Jurkat, Clone E6-1 (cell line): ENCODE measurements at regions not wholly inside any gene's neighbourhood (a gene's known extent, or its start where the extent isn't known, plus 50 kb on each side); places are given as distances from the start of the nearest gene placed in this dataset.
"Not testable (repeated sequence)": the region's sequence is repeated elsewhere in the genome, so short reads cannot be mapped to it uniquely, and the experiment has no call there.

ENCODE experiments used
- DNase-seq: peaks from one replicate; pipeline ENCODE4 v3.0.0-alpha.2; 2011; ENCODE audit warnings: low read depth, low spot score
- H3K4me3 ChIP-seq: 2 replicates; pipeline ENCODE4 v1.5.1; 2011; ENCODE audit warnings: mild to moderate bottlenecking, low read length, control low read depth, moderate library complexity

DNA sequence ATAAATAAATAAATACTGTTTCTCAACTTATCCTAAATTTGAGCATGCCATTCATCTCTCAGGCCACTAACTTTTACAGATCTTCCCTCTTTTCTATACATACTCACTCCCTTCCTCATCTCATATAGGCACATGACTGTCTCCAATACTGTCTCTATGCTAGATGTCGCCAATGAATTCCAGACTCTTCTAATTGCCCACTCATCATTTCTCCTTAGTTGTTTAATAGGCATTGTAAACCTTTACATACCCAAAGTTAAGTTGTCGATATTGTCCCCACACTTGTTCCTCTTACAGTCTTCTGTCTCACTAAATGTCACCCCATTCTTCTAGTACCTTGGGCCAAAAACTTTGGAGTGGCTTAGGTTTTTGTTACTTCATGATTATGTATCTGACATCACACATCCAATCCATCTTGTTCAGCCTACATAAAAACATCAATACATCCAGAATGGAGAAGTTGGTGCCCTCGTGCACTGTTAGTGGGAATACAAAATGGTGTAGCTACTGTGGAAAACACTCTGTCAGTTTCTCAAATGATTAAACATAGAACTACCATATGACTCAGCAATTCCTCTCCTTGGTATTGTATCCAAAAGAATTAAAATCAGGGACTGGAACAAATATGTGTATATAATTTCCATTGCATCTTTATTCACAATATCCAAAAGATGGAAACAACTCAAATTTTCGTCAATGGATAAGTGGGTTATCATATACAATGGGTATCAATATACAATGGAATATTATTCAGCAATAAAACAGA lies 935.1 kb downstream of the SLC4A3 start:
- no peak overlapping the region for H3K4me3 ChIP-seq
- no peak for DNase-seq

- no peak overlapping the region for H3K4me3 ChIP-seq
- DNase-seq = no peak
Measured at GRCh38 chr2:220568296-220568695, 940.9 kb downstream of the SLC4A3 start.

DNA sequence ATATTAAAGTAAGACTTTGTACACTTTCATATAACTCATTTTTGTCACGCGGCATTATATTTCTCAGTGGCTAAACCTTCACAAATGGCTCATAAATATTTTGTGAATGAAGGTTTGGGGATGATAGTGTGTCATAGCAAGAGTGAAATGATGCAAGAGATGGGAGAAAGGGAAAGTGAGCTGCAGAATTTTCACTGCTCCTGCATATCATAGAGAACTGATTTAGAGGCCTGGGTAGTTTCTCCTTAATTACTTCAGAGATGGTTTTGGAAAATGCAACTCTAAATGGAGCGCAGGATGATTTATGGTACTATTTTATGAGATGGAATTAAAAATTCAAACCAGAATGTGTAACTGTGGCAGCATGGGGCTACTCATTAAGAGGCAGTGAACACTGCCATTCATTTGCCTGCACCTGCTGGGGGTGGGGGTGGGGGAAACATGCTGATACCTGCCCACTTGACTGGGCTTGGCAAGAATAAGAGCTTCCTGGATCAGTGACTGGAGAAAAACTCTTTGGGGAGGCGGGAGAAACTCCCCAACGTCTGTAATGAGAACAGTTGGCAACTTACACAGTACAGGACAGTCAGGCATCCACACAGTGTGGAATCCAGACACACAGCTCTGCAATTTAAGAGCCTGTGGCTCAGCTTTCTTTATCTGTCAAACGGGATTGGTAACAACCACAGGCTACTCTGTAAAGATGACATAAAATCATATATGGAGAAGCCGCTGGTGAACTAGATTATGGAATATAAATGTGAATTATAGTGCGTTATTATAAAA lies 941.9 kb downstream of the SLC4A3 start:
- H3K4me3 ChIP-seq = no peak overlapping the region
- DNase-seq = no peak

DNA sequence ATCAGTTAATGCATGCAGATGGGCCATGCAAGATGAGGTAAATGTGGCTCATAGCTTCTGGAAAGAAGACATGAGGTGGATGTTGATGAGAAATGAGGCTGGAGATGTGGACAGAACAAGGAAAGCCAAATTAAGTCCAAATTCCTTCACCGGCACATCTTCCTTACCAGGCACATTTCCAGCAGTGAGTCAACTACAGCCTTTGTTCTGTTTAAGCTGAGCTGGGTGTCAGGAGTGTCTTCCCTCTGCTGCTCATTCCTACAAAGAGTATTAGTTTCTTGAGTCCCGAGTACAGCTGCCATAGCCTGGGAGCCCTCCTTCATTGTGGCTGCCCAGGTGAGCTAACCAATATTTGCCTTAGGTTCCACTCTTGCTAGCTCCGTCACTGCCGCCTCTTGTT lies 945.0 kb downstream of the SLC4A3 start:
- no peak overlapping the region for H3K4me3 ChIP-seq
- DNase-seq = no peak

DNA sequence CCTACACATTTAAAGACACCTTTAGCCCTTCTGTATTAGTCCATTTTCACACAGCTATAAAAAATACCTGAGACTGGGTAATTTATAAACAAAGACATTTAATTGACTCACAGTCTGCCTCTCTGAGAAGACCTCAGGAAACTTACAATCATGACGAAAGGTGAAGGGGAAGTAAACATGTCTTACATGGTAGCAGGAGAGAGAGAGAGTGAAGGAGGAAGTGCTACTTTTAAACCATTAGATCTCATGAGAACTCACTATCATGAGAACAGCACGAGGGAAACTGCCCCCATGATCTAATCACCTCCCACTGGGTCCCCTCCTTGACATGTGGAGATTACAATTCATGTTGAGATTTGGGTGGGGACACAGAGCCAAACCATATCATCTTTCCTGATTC lies 946.6 kb downstream of the SLC4A3 start:
- H3K4me3 ChIP-seq = no peak overlapping the region
- no peak for DNase-seq

- peak; percentile 28 for DNase-seq
- H3K4me3 ChIP-seq = no peak overlapping the region
Measured at GRCh38 chr2:220575963-220576362, 948.5 kb downstream of the SLC4A3 start.

GRCh38 chr2:220579452-220579851 lies 952.0 kb downstream of the SLC4A3 start:
- no peak for DNase-seq

DNA sequence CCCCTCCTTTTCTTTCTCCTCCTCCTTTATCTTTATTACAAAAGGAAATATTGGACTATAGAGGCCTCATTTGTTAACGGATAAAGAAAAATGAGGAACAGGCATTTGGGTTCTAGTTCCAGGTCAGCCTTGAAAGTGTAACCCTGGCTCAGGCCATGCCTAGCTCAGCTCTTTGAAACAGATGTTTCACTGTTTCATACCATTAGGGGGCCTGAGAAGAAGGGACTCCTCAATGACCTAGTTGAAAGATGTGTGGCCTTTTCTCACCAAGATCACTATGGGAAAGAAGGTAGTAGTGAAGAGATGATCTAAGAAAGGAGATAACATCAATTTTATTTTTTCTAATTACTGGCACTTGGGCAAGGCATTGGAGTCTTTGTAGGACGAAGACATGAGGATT lies 952.7 kb downstream of the SLC4A3 start:
- no peak for DNase-seq
- H3K4me3 ChIP-seq = no peak overlapping the region

More at GRCh38 chr2:220579452-220579851, 952.0 kb downstream of the SLC4A3 start:
- no peak overlapping the region for H3K4me3 ChIP-seq

- no peak overlapping the region for H3K4me3 ChIP-seq
- no peak for DNase-seq
Measured at GRCh38 chr2:220583725-220584124, 956.3 kb downstream of the SLC4A3 start.

DNA sequence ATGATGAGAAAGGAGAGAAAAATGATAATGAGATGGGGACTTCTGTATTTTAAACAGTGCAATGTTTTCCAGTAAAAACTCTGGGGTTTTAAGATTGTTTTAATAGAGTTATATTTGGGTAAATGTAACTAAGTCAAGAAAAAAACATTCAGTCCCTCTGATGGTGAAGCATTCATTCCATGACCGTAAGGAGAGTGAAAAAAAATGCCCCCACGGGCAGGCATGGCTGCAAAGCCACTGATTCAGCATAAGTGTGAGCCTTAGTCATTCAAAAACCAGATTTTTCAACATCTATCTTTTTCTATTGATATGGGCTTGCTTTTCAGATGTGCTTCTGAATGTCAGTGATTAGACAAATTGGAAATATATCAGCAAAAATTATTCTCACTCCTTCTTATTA lies 957.8 kb downstream of the SLC4A3 start:
- no peak for DNase-seq
- no peak overlapping the region for H3K4me3 ChIP-seq

DNA sequence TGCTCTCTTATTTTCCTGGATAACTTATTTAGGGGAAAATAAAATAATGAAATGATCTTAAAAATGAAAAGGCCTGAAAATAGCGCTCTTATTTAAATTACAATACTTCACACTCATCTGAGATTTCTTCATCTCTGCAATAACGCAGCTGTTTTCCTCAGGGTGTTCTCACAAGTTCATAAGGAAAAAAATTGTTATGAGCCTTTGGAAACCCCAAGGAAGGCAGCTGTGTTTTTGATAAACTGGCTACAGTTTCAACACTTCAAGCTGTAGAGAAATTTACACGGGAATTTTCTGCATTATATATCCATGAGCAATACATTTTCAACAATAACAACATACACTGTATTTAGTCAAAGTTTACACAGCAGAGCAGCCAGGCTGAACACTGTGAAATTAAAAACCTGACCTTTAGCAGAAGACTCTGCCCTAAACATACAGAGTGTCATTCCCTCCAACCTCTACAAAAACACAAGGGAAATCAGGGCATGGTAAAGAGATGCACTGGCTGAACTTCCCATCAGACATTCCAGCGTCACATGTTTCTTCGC lies 959.6 kb downstream of the SLC4A3 start:
- no peak for DNase-seq
- H3K4me3 ChIP-seq = no peak overlapping the region

DNA sequence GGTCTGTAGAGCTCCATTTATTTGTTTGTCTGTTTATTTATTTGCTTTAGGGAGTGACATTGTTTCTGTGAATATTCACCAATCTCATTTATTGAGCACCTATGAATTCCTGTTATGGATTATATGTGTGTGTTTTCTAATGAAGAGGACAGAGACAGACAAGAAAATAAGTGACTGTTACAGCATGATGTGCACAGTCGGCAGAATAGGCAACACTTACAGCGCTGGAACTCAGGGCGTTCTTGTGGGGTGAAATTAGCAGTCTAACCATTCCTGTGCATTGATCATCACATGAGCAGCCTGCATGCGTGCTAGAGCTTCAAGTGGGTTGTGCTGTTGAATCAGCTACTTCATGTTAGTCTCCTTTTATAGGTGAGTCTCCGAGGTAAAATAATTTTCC lies 960.7 kb downstream of the SLC4A3 start:
- DNase-seq = no peak
- no peak overlapping the region for H3K4me3 ChIP-seq

DNA sequence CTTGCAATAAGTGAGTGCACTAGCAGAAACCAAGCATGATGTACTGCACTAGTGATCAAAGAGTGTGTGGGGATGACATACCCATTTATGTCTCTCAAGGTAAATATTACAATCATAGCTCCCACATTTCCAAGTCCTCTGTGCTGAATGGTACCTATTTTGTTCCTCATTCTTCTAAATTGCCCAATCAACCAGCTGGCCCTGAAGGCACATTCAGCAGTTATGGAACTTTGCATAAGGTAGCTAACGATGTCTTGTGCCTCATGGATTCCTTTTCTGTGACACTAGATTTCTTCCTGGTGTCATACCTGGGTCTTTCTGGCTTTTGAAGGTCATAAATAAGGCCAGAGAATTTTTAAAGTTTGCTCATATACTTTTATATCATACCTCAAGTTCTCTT lies 963.0 kb downstream of the SLC4A3 start:
- no peak for DNase-seq
- no peak overlapping the region for H3K4me3 ChIP-seq

- no peak overlapping the region for H3K4me3 ChIP-seq
- no peak for DNase-seq
Measured at GRCh38 chr2:220593526-220593925, 966.1 kb downstream of the SLC4A3 start.

- H3K4me3 ChIP-seq = no peak overlapping the region
- no peak for DNase-seq
Measured at GRCh38 chr2:220601674-220602073, 970.4 kb downstream of the EPHA4 start.

DNA sequence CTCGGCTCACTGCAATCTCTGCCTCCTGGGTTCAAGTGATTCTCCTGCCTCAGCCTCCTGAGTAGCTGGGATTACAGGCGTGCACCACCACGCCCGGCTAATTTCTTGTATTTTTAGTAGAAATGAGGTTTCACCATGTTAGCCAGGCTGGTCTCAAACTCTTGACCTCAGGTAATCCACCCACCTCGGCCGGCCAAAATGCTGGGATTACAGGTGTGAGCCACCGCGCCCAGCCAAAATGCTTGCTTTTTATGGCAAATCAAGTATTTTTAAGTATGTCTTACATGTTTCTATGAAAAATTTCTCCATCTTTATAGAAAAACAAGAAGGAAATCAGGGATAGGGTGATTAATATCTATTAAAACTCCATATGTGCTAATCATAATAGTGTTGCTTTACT lies 959.1 kb downstream of the EPHA4 start:
- not testable (repeated sequence) for DNase-seq, H3K4me3 ChIP-seq

GRCh38 chr2:220614064-220614463 lies 958.0 kb downstream of the EPHA4 start:
- no peak overlapping the region for H3K4me3 ChIP-seq
- no peak for DNase-seq

GRCh38 chr2:220619525-220620220 lies 952.4 kb downstream of the EPHA4 start:
- DNase-seq = no peak
- H3K4me3 ChIP-seq = no peak overlapping the region

DNA sequence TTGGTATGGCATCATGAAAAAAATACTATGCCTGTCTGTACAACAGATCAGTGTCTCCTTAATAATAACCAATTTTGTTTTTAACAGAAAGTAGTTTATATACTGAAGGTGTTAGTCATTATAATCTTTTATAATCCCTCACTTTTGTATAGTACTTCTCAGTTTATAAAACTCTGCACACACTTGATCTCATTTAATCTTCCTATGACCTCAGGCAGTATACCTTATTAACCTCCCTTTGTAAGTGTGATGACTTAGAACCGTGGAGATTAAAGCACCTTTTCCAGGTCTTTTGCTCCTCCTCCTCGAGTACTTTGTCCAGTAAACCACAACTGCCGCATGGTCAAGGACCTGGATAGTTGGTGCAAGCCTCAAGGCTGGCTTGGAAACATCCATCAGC lies 945.5 kb downstream of the EPHA4 start:
- DNase-seq = no peak

GRCh38 chr2:220628252-220628651 lies 943.9 kb downstream of the EPHA4 start:
- H3K4me3 ChIP-seq = no peak overlapping the region
- DNase-seq = no peak

More for the DNA sequence above, 945.5 kb downstream of the EPHA4 start:
- H3K4me3 ChIP-seq = no peak overlapping the region
